Heart left ventricle (tissue), 13 donors: ENCODE measurements at regions not wholly inside any gene's neighbourhood (a gene's known extent, or its start where the extent isn't known, plus 50 kb on each side); places are given as distances from the start of the nearest gene placed in this dataset.

Experiments used
- POLR2A ChIP-seq, 2 donors: fragments of 450-650 bp; IDR thresholded peaks; one replicate each; pipeline ENCODE4 v1.6.1; 2017; ENCODE audit warnings: antibody characterized with exemption in 2 of 2, mild to moderate bottlenecking in 2 of 2, moderate library complexity in 2 of 2
- TF ChIP-seq, protein P1 (sequence below), 12 donors: fragments of 200-600 bp; sonication (generic) in 4 of 12; IDR thresholded peaks; one replicate each; pipeline versions ENCODE4 v1.5.0 to v1.8.0; 2018 to 2022; ENCODE audit warnings: antibody characterized with exemption in 12 of 12, mild to moderate bottlenecking in 5 of 12
- donor health status: ischemic (EF 13 %, LVEDD 7.1; RV severe dilation, severe dysfunction).
- donor health status: DM: no; HTN: yes; CAD: no.
- donor health status: DM: no; HTN: no; CAD: no.
- donor health status: ischemic (EF 25% LVEDD 6.9; RV normal size, moderate dysfunction).
- donor health status: ischemic (EF 25% LVEDD 5.7; RV mildly dilated, moderate dysfunction).
- donor health status: ischemic (EF 35%, LVEDD 5.7; RV mildly dilated, moderate dysfunction).
- donor health status: nonischemic (EF 11% LVEDD 7.7; RV severe dilation, severe dysfunction).
- donor health status: DM: yes; HTN: yes; CAD: no.
- donor health status: PGD.
- donor health status: ischemic (EF 29% LVEDD 5.4; RV normal size, mild dysfunction).
- donor health status: nonischemic (EF 23%, LVEDD 6.1; RV moderate dilation, normal function).

GRCh38 chr21:39108291-39109162, 74.7 kb downstream of the PSMG1 start:
- TF ChIP-seq POLR2A (IDR thresholded peaks at IDR 0.05): no peak
- TF ChIP-seq, protein P1, sequence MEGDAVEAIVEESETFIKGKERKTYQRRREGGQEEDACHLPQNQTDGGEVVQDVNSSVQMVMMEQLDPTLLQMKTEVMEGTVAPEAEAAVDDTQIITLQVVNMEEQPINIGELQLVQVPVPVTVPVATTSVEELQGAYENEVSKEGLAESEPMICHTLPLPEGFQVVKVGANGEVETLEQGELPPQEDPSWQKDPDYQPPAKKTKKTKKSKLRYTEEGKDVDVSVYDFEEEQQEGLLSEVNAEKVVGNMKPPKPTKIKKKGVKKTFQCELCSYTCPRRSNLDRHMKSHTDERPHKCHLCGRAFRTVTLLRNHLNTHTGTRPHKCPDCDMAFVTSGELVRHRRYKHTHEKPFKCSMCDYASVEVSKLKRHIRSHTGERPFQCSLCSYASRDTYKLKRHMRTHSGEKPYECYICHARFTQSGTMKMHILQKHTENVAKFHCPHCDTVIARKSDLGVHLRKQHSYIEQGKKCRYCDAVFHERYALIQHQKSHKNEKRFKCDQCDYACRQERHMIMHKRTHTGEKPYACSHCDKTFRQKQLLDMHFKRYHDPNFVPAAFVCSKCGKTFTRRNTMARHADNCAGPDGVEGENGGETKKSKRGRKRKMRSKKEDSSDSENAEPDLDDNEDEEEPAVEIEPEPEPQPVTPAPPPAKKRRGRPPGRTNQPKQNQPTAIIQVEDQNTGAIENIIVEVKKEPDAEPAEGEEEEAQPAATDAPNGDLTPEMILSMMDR (IDR thresholded peaks at IDR 0.05): no peak
